Cardiac muscle cell (in vitro differentiated cells and primary cell): ENCODE measurements at regions not wholly inside any gene's neighbourhood (a gene's known extent, or its start where the extent isn't known, plus 50 kb on each side); places are given as distances from the start of the nearest gene placed in this dataset.

Source experiments
- DNase-seq, 2 donors: peaks; one replicate each; pipeline versions ENCODE4 v3.0.0 to v3.0.0-alpha.2; 2010 to 2017; ENCODE audit warnings: low read depth in 1 of 2, low spot score in 1 of 2
- H3K27ac ChIP-seq: fragments of 200-600 bp; sonication (generic); 2 replicates; pipeline ENCODE4 v1.5.1; 2016
- H3K27me3 ChIP-seq: fragments of 200-600 bp; sonication (generic); 2 replicates; pipeline ENCODE4 v1.6.0; 2016; ENCODE audit warnings: control low read depth
- H3K36me3 ChIP-seq: fragments of 200-600 bp; sonication (generic); 2 replicates; pipeline ENCODE4 v1.5.1; 2016; ENCODE audit warnings: control low read depth
- H3K4me1 ChIP-seq: fragments of 200-600 bp; sonication (generic); 2 replicates; pipeline ENCODE4 v1.8.1; 2017; ENCODE audit warnings: low read depth, mild to moderate bottlenecking, mixed run types
- H3K4me3 ChIP-seq: fragments of 200-600 bp; sonication (generic); 2 replicates; pipeline ENCODE4 v1.5.1; 2016; ENCODE audit warnings: mild to moderate bottlenecking
- H3K9me3 ChIP-seq: fragments of 200-600 bp; sonication (generic); 2 replicates; pipeline ENCODE4 v1.5.1; 2017; ENCODE audit warnings: low read depth, mild to moderate bottlenecking, control low read depth
- TF ChIP-seq, protein P1 (sequence below): IDR thresholded peaks from 2 replicates; pipeline ENCODE4 v1.5.1; 2012; ENCODE audit warnings: low read depth, mild to moderate bottlenecking, low read length

DNA sequence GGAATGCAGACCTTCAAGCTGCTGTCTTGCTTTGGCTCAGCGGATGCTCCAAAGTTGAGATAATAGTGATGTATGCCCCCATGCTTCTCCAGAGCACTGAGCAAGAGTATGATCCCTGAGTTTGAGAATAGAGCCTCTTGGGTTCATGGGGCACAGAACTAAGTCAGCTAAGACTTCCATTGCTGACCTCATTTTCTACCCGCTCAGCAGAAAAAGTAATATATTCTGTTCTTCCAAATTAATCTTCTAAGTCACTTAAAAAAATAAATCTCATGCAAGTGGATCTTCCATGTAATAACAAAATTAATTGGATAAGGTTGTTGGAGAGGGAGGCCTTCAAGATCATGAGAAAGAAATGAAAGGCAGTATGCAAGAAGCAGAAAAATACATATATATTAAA lies 483.9 kb downstream of the DNAH5 start:
- Histone ChIP-seq H3K27ac (no peak overlapping the region), H3K36me3 (no peaks in the 10 kb centered on the region), H3K27me3 (no peaks in the 10 kb centered on the region), H3K9me3 (no peaks in the 10 kb centered on the region), H3K4me3 (no peak overlapping the region), H3K4me1 (no peaks in the 10 kb centered on the region)
- DNase-seq: no peak
- TF ChIP-seq, protein P1, sequence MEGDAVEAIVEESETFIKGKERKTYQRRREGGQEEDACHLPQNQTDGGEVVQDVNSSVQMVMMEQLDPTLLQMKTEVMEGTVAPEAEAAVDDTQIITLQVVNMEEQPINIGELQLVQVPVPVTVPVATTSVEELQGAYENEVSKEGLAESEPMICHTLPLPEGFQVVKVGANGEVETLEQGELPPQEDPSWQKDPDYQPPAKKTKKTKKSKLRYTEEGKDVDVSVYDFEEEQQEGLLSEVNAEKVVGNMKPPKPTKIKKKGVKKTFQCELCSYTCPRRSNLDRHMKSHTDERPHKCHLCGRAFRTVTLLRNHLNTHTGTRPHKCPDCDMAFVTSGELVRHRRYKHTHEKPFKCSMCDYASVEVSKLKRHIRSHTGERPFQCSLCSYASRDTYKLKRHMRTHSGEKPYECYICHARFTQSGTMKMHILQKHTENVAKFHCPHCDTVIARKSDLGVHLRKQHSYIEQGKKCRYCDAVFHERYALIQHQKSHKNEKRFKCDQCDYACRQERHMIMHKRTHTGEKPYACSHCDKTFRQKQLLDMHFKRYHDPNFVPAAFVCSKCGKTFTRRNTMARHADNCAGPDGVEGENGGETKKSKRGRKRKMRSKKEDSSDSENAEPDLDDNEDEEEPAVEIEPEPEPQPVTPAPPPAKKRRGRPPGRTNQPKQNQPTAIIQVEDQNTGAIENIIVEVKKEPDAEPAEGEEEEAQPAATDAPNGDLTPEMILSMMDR: no peak

- TF ChIP-seq, protein P1: no peak
- Histone ChIP-seq H3K36me3 (no peaks in the 10 kb centered on the region), H3K9me3 (no peaks in the 10 kb centered on the region), H3K4me3 (no peak overlapping the region), H3K27ac (no peak overlapping the region), H3K27me3 (no peaks in the 10 kb centered on the region), H3K4me1 (no peaks in the 10 kb centered on the region)
- DNase-seq: no peak
Measured at GRCh38 chr5:13454050-13454449, 490.4 kb downstream of the DNAH5 start.

DNA sequence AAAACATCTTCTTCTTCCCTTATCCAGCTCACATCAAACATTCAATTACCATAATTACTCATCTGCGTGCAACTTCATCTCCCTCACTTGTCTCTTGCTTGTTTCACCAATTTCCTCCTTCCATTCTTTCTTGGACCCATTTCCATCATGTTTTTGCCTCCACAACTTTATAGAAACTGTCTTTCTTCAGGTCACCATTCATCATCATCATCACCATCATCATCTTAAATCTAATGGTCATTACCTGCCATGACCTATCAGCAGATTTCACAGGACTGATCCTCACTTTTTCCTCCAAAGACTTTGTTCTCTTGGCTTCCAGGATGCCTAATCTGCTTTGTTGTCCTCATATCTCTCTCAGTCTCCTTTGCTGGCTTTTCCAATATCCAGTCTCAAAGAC lies 495.6 kb downstream of the DNAH5 start:
- DNase-seq: no peak

GRCh38 chr5:13439430-13439829 lies 505.1 kb downstream of the DNAH5 start:
- Histone ChIP-seq H3K27ac (no peak overlapping the region), H3K36me3 (no peaks in the 10 kb centered on the region), H3K4me3 (no peak overlapping the region), H3K9me3 (no peaks in the 10 kb centered on the region), H3K4me1 (no peaks in the 10 kb centered on the region), H3K27me3 (no peaks in the 10 kb centered on the region)
- DNase-seq: no peak
- TF ChIP-seq, protein P1: no peak

More for the DNA sequence above, 495.6 kb downstream of the DNAH5 start:
- Histone ChIP-seq H3K27me3 (no peaks in the 10 kb centered on the region), H3K27ac (no peak overlapping the region), H3K4me3 (no peak overlapping the region), H3K36me3 (no peaks in the 10 kb centered on the region), H3K9me3 (no peaks in the 10 kb centered on the region), H3K4me1 (no peaks in the 10 kb centered on the region)
- TF ChIP-seq, protein P1: no peak

GRCh38 chr5:13427827-13428557 lies 516.5 kb downstream of the DNAH5 start:
- H3K9me3 ChIP-seq: no peaks in the 10 kb centered on the region
- H3K4me1 ChIP-seq: no peaks in the 10 kb centered on the region
- no peak overlapping the region for H3K4me3 ChIP-seq
- TF ChIP-seq, protein P1: no peak
- H3K27me3 ChIP-seq: no peaks in the 10 kb centered on the region
- no peak for DNase-seq
- H3K27ac ChIP-seq: no peak overlapping the region
- no peaks in the 10 kb centered on the region for H3K36me3 ChIP-seq
